GM19397 (cell line): ENCODE measurements at regions not wholly inside any gene's neighbourhood (a gene's known extent, or its start where the extent isn't known, plus 50 kb on each side); places are given as distances from the start of the nearest gene placed in this dataset.

Experiments used
- ATAC-seq: cut with Tn5 transposase; IDR thresholded peaks from one replicate; pipeline ENCODE4 v1.9.1; 2021; ENCODE audit warnings: mild to moderate bottlenecking, moderate library complexity; ENCODE audit not compliant: unreplicated experiment

GRCh38 chr1:5435414-5435813 is 556.8 kb downstream of the NPHP4 start:
- no peak for ATAC-seq

- ATAC-seq: no peak
Measured at GRCh38 chr1:5432436-5432835, 559.8 kb downstream of the NPHP4 start.

- no peak for ATAC-seq
Measured at GRCh38 chr1:5430911-5431697, 561.1 kb downstream of the NPHP4 start.

GRCh38 chr1:5430136-5430535 is 562.1 kb downstream of the NPHP4 start:
- ATAC-seq: no peak

GRCh38 chr1:5428351-5428750 is 563.9 kb downstream of the NPHP4 start:
- ATAC-seq: no peak

GRCh38 chr1:5427026-5427613 is 565.1 kb downstream of the NPHP4 start:
- ATAC-seq: no peak

- no peak for ATAC-seq
Measured at GRCh38 chr1:5424802-5425703, 567.2 kb downstream of the NPHP4 start.

- no peak for ATAC-seq
Measured at GRCh38 chr1:5423109-5423508, 569.1 kb downstream of the NPHP4 start.

GRCh38 chr1:5419501-5419900 is 572.7 kb downstream of the NPHP4 start:
- no peak for ATAC-seq

- no peak for ATAC-seq
Measured at GRCh38 chr1:5416518-5416917, 575.7 kb downstream of the NPHP4 start.

- ATAC-seq: no peak
Measured at GRCh38 chr1:5415606-5416005, 576.6 kb downstream of the NPHP4 start.

- no peak for ATAC-seq
Measured at GRCh38 chr1:5410652-5411051, 581.6 kb downstream of the NPHP4 start.

GRCh38 chr1:5408401-5408800 is 583.8 kb downstream of the NPHP4 start:
- ATAC-seq: no peak

- ATAC-seq: no peak
Measured at GRCh38 chr1:5405263-5405662, 587.0 kb downstream of the NPHP4 start.

- ATAC-seq: no peak
Measured at GRCh38 chr1:5404412-5405203, 587.6 kb downstream of the NPHP4 start.

- ATAC-seq: no peak
Measured at GRCh38 chr1:5403935-5404334, 588.3 kb downstream of the NPHP4 start.

- ATAC-seq: no peak
Measured at GRCh38 chr1:5402618-5403017, 589.6 kb downstream of the NPHP4 start.

GRCh38 chr1:5399771-5400170 is 592.5 kb downstream of the NPHP4 start:
- no peak for ATAC-seq

GRCh38 chr1:5396593-5396992 is 595.6 kb downstream of the NPHP4 start:
- ATAC-seq: no peak

GRCh38 chr1:5394111-5394510 is 598.1 kb downstream of the NPHP4 start:
- ATAC-seq: no peak

- ATAC-seq: no peak
Measured at GRCh38 chr1:5393603-5394002, 598.6 kb downstream of the NPHP4 start.
